Activated naive CD8-positive, alpha-beta T cell treated with anti-CD3 and anti-CD28 coated beads, Interleukin-2, amount 10 ng/mL, durations not matched to agents 7 days and 5 days (primary cell): ENCODE measurements at regions not wholly inside any gene's neighbourhood (a gene's known extent, or its start where the extent isn't known, plus 50 kb on each side); places are given as distances from the start of the nearest gene placed in this dataset. TPM values are rescaled to one million over a fixed set of nuclear protein-coding genes. Genes with fewer than 3 reads are reported as not detected.
"Not testable (repeated sequence)": the region's sequence is repeated elsewhere in the genome, so short reads cannot be mapped to it uniquely, and the experiment has no call there.

Experiments used
- ATAC-seq: fragments of 150-1000 bp; cut with Tn5 transposase; one replicate; pipeline ENCODE4 v1.10.0; 2021; ENCODE audit warnings: low read depth, moderate library complexity
- POLR2A ChIA-PET: fragments of 350-600 bp; sonication (Branson Sonifier 250); formaldehyde crosslinking; loops from one replicate; lab custom pipeline; 2021; ENCODE audit warnings: antibody characterized with exemption; lab: Charles Lee
- DNase-seq: peaks from one replicate; pipeline ENCODE4 v3.0.0; 2021
- H3K27ac Mint-ChIP-seq: one replicate; pipeline ENCODE4 v1.8.0; 2022; ENCODE audit warnings: mild to moderate bottlenecking, mixed read lengths
- H3K27me3 Mint-ChIP-seq: one replicate; pipeline ENCODE4 v1.8.0; 2022; ENCODE audit warnings: mild to moderate bottlenecking, moderate library complexity, mixed read lengths
- H3K36me3 Mint-ChIP-seq: one replicate; pipeline ENCODE4 v1.8.0; 2021; ENCODE audit warnings: mild to moderate bottlenecking, mixed read lengths
- H3K4me1 Mint-ChIP-seq: one replicate; pipeline ENCODE4 v1.8.0; 2021; ENCODE audit warnings: mixed read lengths
- H3K4me3 Mint-ChIP-seq: one replicate; pipeline ENCODE4 v1.8.0; 2022; ENCODE audit warnings: mild to moderate bottlenecking, moderate library complexity, mixed read lengths
- H3K9me3 Mint-ChIP-seq: one replicate; pipeline ENCODE4 v1.8.0; 2021; ENCODE audit warnings: mixed read lengths
- microRNA-seq: library from miRNA; unstranded; fragments of <30 nt; microRNA quantifications from one replicate; pipeline ENCODE4 v1.2.0, GENCODE V29; 2022

DNA sequence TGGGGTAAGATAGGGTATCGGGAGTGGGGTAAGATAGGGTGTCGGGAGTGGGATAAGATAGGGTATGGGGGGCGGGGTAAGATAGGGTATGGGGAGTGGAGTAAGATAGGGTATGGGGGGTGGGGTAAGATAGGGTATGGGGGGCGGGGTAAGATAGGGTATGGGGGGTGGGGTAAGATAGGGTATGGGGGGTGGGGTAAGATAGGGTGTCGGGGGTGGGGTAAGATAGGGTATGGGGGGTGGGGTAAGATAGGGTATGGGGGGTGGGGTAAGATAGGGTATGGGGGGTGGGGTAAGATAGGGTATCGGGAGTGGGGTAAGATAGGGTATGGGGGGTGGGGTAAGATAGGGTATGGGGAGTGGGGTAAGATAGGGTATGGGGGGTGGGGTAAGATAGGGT lies 269.5 kb downstream of the TCERG1L start:
- POLR2A ChIA-PET, DNase-seq, ATAC-seq, H3K27me3 Mint-ChIP-seq, H3K4me1 Mint-ChIP-seq, H3K27ac Mint-ChIP-seq, H3K36me3 Mint-ChIP-seq, H3K9me3 Mint-ChIP-seq, H3K4me3 Mint-ChIP-seq: not testable (repeated sequence)

Small RNA genes lying in the stretch of these regions (microRNA-seq; reads per million reads assigned to microRNA genes)
- not detected for gene MIR378C
